GM23338 (cell line): ENCODE measurements at regions not wholly inside any gene's neighbourhood (a gene's known extent, or its start where the extent isn't known, plus 50 kb on each side); places are given as distances from the start of the nearest gene placed in this dataset.

Experiments used
- ATAC-seq: fragments of 200-7000 bp; cut with Tn5 transposase; 3 replicates; pipeline ENCODE4 v1.9.1; 2020
- DNase-seq: peaks from one replicate; pipeline ENCODE4 v3.0.0-alpha.2; 2015; ENCODE audit warnings: low spot score
- H2AFZ ChIP-seq: fragments of 200-600 bp; sonication (generic); 2 replicates; pipeline ENCODE4 v1.8.0; 2016; ENCODE audit warnings: antibody characterized with exemption, mild to moderate bottlenecking, moderate library complexity
- H3F3A ChIP-seq: fragments of 200-600 bp; sonication (generic); replicated peaks from 2 replicates; pipeline ENCODE4 v1.8.0; 2017; ENCODE audit warnings: antibody characterized with exemption, mixed run types, low read depth
- H3K27ac ChIP-seq: fragments of 200-600 bp; sonication (generic); 2 replicates; pipeline ENCODE4 v1.6.1; 2016; ENCODE audit warnings: low read depth
- H3K27me3 ChIP-seq: fragments of 200-600 bp; sonication (generic); 2 replicates; pipeline ENCODE4 v1.8.0; 2016; ENCODE audit warnings: mild to moderate bottlenecking, mixed run types, moderate library complexity; ENCODE audit not compliant: insufficient read depth
- H3K36me3 ChIP-seq: fragments of 200-600 bp; sonication (generic); 2 replicates; pipeline ENCODE4 v1.8.0; 2016; ENCODE audit warnings: mild to moderate bottlenecking; ENCODE audit not compliant: insufficient read depth
- H3K4me1 ChIP-seq: fragments of 200-600 bp; sonication (generic); 2 replicates; pipeline ENCODE4 v1.8.0; 2016; ENCODE audit warnings: mild to moderate bottlenecking, moderate library complexity; ENCODE audit not compliant: insufficient read depth
- H3K4me2 ChIP-seq: fragments of 200-600 bp; sonication (generic); 2 replicates; pipeline ENCODE4 v1.7.1; 2017; ENCODE audit warnings: mixed run types
- H3K4me3 ChIP-seq: fragments of 200-600 bp; sonication (generic); 2 replicates; pipeline ENCODE4 v1.6.1; 2016; ENCODE audit warnings: mixed run types
- H3K79me2 ChIP-seq: fragments of 200-600 bp; sonication (generic); replicated peaks from 2 replicates; pipeline ENCODE4 v1.8.0; 2017; ENCODE audit warnings: mild to moderate bottlenecking; ENCODE audit not compliant: insufficient read depth
- H3K9me2 ChIP-seq: fragments of 200-600 bp; sonication (generic); 2 replicates; pipeline ENCODE4 v1.8.0; 2017; ENCODE audit not compliant: insufficient read depth
- H4K20me1 ChIP-seq: fragments of 200-600 bp; sonication (generic); replicated peaks from 2 replicates; pipeline ENCODE4 v1.8.0; 2017; ENCODE audit warnings: mild to moderate bottlenecking; ENCODE audit not compliant: insufficient read depth
- H3K27ac Mint-ChIP-seq: 2 replicates; pipeline ENCODE4 v1.8.0; 2020; ENCODE audit warnings: inconsistent platforms, mild to moderate bottlenecking, moderate library complexity, mixed read lengths
- H3K27me3 Mint-ChIP-seq: 3 replicates; pipeline ENCODE4 v1.8.0; 2022; ENCODE audit warnings: low read depth, mild to moderate bottlenecking, moderate library complexity, mixed read lengths, inconsistent platforms; ENCODE audit not compliant: insufficient read depth, poor library complexity
- H3K36me3 Mint-ChIP-seq: 3 replicates; pipeline ENCODE4 v1.8.0; 2021; ENCODE audit warnings: low read depth, mild to moderate bottlenecking, inconsistent platforms, moderate library complexity, mixed read lengths
- H3K4me1 Mint-ChIP-seq: 3 replicates; pipeline ENCODE4 v1.8.0; 2020; ENCODE audit warnings: mild to moderate bottlenecking, inconsistent platforms, mixed read lengths
- H3K4me3 Mint-ChIP-seq: 3 replicates; pipeline ENCODE4 v1.8.0; 2021; ENCODE audit warnings: moderate library complexity, mild to moderate bottlenecking, inconsistent platforms, mixed read lengths
- H3K9me3 Mint-ChIP-seq: 3 replicates; pipeline ENCODE4 v1.8.0; 2020; ENCODE audit warnings: moderate library complexity, mild to moderate bottlenecking, inconsistent platforms, mixed read lengths
- CREB1 ChIP-seq: fragments of 250-450 bp; sonication (Bioruptor Pico); IDR thresholded peaks from 2 replicates; pipeline ENCODE4 v1.5.0; 2020; ENCODE audit warnings: low read depth, mild to moderate bottlenecking, moderate library complexity
- EZH2 ChIP-seq: fragments of 200-600 bp; sonication (generic); IDR thresholded peaks from one replicate; pipeline ENCODE4 v1.8.0; 2017; ENCODE audit warnings: antibody characterized with exemption, mild to moderate bottlenecking, low read depth; ENCODE audit not compliant: unreplicated experiment
- EZH2phosphoT487 ChIP-seq: fragments of 200-600 bp; sonication (generic); IDR thresholded peaks from one replicate; pipeline ENCODE4 v1.8.1; 2018; ENCODE audit warnings: antibody characterized with exemption; ENCODE audit not compliant: unreplicated experiment
- JUNB ChIP-seq: IDR thresholded peaks from one replicate; pipeline ENCODE4 v1.6.1; 2016; ENCODE audit warnings: antibody characterized with exemption; ENCODE audit not compliant: unreplicated experiment
- NANOG ChIP-seq: IDR thresholded peaks from 2 replicates; pipeline ENCODE4 v1.6.1; 2016; ENCODE audit warnings: antibody characterized with exemption, borderline replicate concordance
- POLR2AphosphoS5 ChIP-seq: IDR thresholded peaks from 2 replicates; pipeline ENCODE4 v1.6.1; 2016; ENCODE audit warnings: antibody characterized with exemption, low read depth
- STAT1 ChIP-seq: IDR thresholded peaks from one replicate; pipeline ENCODE4 v1.6.1; 2016; ENCODE audit warnings: antibody characterized with exemption; ENCODE audit not compliant: unreplicated experiment
- ZNF114 ChIP-seq: fragments of 250-450 bp; sonication (Bioruptor Pico); IDR thresholded peaks from 2 replicates; pipeline ENCODE4 v1.5.0; 2020; ENCODE audit warnings: mild to moderate bottlenecking, moderate library complexity
- ZNF331 ChIP-seq: fragments of 250-450 bp; sonication (Bioruptor Pico); IDR thresholded peaks from 2 replicates; pipeline ENCODE4 v1.5.0; 2020; ENCODE audit warnings: low read depth, mild to moderate bottlenecking, moderate library complexity
- ZNF462 ChIP-seq: fragments of 250-450 bp; sonication (Bioruptor Pico); IDR thresholded peaks from 2 replicates; pipeline ENCODE4 v1.5.0; 2020; ENCODE audit warnings: mild to moderate bottlenecking, moderate library complexity
- TF ChIP-seq, protein P1 (sequence below): IDR thresholded peaks from 2 replicates; pipeline ENCODE4 v1.6.1; 2016; ENCODE audit warnings: antibody characterized with exemption
- TF ChIP-seq, protein P2 (sequence below): IDR thresholded peaks from one replicate; pipeline ENCODE4 v1.6.1; 2018; ENCODE audit warnings: antibody characterized with exemption; ENCODE audit not compliant: unreplicated experiment
- TF ChIP-seq, protein P3 (sequence below), 2 experiments: fragments of 200-600 bp in 1 of 2; sonication (generic) in 1 of 2; conservative IDR thresholded peaks; 2 replicates each; pipeline versions ENCODE4 v1.5.1 to v1.6.1; 2016 to 2017; ENCODE audit warnings: antibody characterized with exemption in 2 of 2, low read depth in 2 of 2, mild to moderate bottlenecking in 2 of 2, moderate library complexity in 1 of 2

DNA sequence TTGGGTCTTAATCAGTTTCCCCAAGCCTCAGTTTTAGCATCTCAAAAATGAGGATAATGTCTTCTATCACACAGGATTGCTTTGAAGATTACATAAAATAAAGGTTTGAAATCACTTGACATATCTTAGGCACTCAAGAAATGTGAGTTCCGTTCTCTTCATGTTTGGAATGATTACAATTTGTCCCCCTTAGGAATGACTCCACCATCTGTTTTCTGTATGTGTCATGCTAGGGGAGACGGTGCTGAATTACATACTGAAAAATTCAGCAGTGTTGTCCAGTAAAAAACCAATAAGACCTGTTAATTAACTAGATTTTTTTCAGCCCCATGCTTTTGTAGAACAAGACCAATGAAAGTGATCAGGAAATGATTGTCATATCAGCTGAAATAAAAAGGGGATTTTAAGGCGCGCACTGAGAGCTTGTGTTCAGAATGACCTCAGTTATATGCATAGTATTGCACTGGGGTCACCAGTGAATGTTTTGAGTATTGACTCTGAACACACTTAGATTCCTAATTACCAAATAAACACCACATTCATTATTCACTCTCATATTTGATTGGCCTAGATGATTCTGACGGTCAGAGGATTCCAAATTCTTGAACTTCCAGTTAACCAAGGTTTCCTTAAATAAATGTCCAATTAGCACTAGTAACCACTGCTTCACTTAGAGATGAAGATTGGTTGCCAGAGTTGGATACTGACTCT lies 114.5 kb upstream of the KCNK2 start:
- no peaks in the 10 kb centered on the region for H3K27me3 Mint-ChIP-seq
- Histone ChIP-seq H3K9me2 (no peaks in the 10 kb centered on the region), H3K4me1 (no peaks in the 10 kb centered on the region), H3K27me3 (no peaks in the 10 kb centered on the region), H3F3A (no peaks in the 10 kb centered on the region), H3K27ac (no peak overlapping the region), H3K79me2 (no peaks in the 10 kb centered on the region), H4K20me1 (no peaks in the 10 kb centered on the region), H3K36me3 (no peaks in the 10 kb centered on the region), H3K4me3 (no peak overlapping the region), H2AFZ (no peak overlapping the region), H3K4me2 (no peak overlapping the region)
- H3K27ac Mint-ChIP-seq, result no peak overlapping the region
- TF ChIP-seq ZNF114 (CRISPR knock-in tag) (no peak), NANOG (no peak), EZH2phosphoT487 (no peak), ZNF331 (CRISPR knock-in tag) (no peak), JUNB (no peak), EZH2 (no peak), ZNF462 (no peak), CREB1 (CRISPR knock-in tag) (no peak), STAT1 (no peak), POLR2AphosphoS5 (no peak)
- TF ChIP-seq, protein P1, sequence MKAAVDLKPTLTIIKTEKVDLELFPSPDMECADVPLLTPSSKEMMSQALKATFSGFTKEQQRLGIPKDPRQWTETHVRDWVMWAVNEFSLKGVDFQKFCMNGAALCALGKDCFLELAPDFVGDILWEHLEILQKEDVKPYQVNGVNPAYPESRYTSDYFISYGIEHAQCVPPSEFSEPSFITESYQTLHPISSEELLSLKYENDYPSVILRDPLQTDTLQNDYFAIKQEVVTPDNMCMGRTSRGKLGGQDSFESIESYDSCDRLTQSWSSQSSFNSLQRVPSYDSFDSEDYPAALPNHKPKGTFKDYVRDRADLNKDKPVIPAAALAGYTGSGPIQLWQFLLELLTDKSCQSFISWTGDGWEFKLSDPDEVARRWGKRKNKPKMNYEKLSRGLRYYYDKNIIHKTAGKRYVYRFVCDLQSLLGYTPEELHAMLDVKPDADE, result no peak
- TF ChIP-seq, protein P2, sequence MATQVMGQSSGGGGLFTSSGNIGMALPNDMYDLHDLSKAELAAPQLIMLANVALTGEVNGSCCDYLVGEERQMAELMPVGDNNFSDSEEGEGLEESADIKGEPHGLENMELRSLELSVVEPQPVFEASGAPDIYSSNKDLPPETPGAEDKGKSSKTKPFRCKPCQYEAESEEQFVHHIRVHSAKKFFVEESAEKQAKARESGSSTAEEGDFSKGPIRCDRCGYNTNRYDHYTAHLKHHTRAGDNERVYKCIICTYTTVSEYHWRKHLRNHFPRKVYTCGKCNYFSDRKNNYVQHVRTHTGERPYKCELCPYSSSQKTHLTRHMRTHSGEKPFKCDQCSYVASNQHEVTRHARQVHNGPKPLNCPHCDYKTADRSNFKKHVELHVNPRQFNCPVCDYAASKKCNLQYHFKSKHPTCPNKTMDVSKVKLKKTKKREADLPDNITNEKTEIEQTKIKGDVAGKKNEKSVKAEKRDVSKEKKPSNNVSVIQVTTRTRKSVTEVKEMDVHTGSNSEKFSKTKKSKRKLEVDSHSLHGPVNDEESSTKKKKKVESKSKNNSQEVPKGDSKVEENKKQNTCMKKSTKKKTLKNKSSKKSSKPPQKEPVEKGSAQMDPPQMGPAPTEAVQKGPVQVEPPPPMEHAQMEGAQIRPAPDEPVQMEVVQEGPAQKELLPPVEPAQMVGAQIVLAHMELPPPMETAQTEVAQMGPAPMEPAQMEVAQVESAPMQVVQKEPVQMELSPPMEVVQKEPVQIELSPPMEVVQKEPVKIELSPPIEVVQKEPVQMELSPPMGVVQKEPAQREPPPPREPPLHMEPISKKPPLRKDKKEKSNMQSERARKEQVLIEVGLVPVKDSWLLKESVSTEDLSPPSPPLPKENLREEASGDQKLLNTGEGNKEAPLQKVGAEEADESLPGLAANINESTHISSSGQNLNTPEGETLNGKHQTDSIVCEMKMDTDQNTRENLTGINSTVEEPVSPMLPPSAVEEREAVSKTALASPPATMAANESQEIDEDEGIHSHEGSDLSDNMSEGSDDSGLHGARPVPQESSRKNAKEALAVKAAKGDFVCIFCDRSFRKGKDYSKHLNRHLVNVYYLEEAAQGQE, result no peak
- TF ChIP-seq, protein P3, sequence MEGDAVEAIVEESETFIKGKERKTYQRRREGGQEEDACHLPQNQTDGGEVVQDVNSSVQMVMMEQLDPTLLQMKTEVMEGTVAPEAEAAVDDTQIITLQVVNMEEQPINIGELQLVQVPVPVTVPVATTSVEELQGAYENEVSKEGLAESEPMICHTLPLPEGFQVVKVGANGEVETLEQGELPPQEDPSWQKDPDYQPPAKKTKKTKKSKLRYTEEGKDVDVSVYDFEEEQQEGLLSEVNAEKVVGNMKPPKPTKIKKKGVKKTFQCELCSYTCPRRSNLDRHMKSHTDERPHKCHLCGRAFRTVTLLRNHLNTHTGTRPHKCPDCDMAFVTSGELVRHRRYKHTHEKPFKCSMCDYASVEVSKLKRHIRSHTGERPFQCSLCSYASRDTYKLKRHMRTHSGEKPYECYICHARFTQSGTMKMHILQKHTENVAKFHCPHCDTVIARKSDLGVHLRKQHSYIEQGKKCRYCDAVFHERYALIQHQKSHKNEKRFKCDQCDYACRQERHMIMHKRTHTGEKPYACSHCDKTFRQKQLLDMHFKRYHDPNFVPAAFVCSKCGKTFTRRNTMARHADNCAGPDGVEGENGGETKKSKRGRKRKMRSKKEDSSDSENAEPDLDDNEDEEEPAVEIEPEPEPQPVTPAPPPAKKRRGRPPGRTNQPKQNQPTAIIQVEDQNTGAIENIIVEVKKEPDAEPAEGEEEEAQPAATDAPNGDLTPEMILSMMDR (conservative IDR thresholded peaks at IDR 0.05; ENCODE audit: low read depth in 2 of 2), result no peak
- no peak overlapping the region for H3K4me3 Mint-ChIP-seq
- no peaks in the 10 kb centered on the region for H3K36me3 Mint-ChIP-seq
- ATAC-seq (no peak), DNase-seq (no peak)
- H3K4me1 Mint-ChIP-seq, result 0 out of 3 replicates have a peak, but pooled peaks cover under 1% of the 10 kb centered on the region
- H3K9me3 Mint-ChIP-seq, result no peaks in the 10 kb centered on the region
